Keratinocyte (primary cell): ENCODE measurements at regions not wholly inside any gene's neighbourhood (a gene's known extent, or its start where the extent isn't known, plus 50 kb on each side); places are given as distances from the start of the nearest gene placed in this dataset.

Source experiments
- DNase-seq: peaks from one replicate; pipeline ENCODE4 v3.0.0-alpha.2; 2011; ENCODE audit warnings: low read depth, missing footprints, low spot score
- FAIRE-seq: peaks from 2 replicates; lab custom pipeline; 2011; peaks lifted over from hg19 to GRCh38; lab: Jason Lieb, UNC
- H2AFZ ChIP-seq: 2 replicates; pipeline ENCODE4 v1.6.0; 2012; ENCODE audit warnings: low read length, control low read depth, inconsistent platforms; ENCODE audit not compliant: control insufficient read depth
- H3K27ac ChIP-seq: 2 replicates; pipeline ENCODE4 v1.5.1; 2011; ENCODE audit warnings: low read length; ENCODE audit not compliant: control insufficient read depth, insufficient read depth
- H3K27me3 ChIP-seq: 3 replicates; pipeline ENCODE4 v1.6.0; 2011; ENCODE audit warnings: low read length; ENCODE audit not compliant: control insufficient read depth, insufficient read depth; ENCODE audit errors: extremely low read depth
- H3K36me3 ChIP-seq, 2 experiments: 2 replicates in 1 of 2; 3 replicates in 1 of 2; pipeline ENCODE4 v1.5.1; 2011; ENCODE audit warnings: low read length in 2 of 2, mild to moderate bottlenecking in 1 of 2; ENCODE audit not compliant: control insufficient read depth in 2 of 2, insufficient read depth in 2 of 2; ENCODE audit errors: extremely low read depth in 1 of 2
- H3K4me1 ChIP-seq: 3 replicates; pipeline ENCODE4 v1.5.1; 2011; ENCODE audit warnings: low read length; ENCODE audit not compliant: control insufficient read depth, insufficient read depth; ENCODE audit errors: extremely low read depth
- H3K4me2 ChIP-seq: 3 replicates; pipeline ENCODE4 v1.6.0; 2011; ENCODE audit warnings: low read depth, low read length; ENCODE audit not compliant: control insufficient read depth, insufficient read depth; ENCODE audit errors: extremely low read depth
- H3K4me3 ChIP-seq, 3 experiments: fragments of 200-600 bp in 1 of 3; sonication (generic) in 1 of 3; 2 replicates in 2 of 3; 3 replicates in 1 of 3; pipeline ENCODE4 v1.5.1; 2011 to 2016; ENCODE audit warnings: low read length in 3 of 3, mild to moderate bottlenecking in 3 of 3, control low read depth in 2 of 3, inconsistent platforms in 1 of 3, low read depth in 1 of 3, mixed read lengths in 1 of 3, mixed run types in 1 of 3, moderate library complexity in 1 of 3; ENCODE audit not compliant: control insufficient read depth in 2 of 3, insufficient read depth in 2 of 3; ENCODE audit errors: extremely low read depth in 1 of 3
- H3K79me2 ChIP-seq: 2 replicates; pipeline ENCODE4 v1.6.0; 2012; ENCODE audit warnings: low read length; ENCODE audit not compliant: control insufficient read depth, insufficient read depth
- H3K9ac ChIP-seq: 3 replicates; pipeline ENCODE4 v1.6.0; 2011; ENCODE audit warnings: low read length; ENCODE audit not compliant: control insufficient read depth, insufficient read depth; ENCODE audit errors: extremely low read depth
- H3K9me1 ChIP-seq: 3 replicates; pipeline ENCODE4 v1.6.0; 2011; ENCODE audit warnings: low read length; ENCODE audit not compliant: control insufficient read depth, insufficient read depth; ENCODE audit errors: extremely low read depth
- H3K9me3 ChIP-seq: 2 replicates; pipeline ENCODE4 v1.5.1; 2012; ENCODE audit warnings: low read depth, low read length; ENCODE audit not compliant: control insufficient read depth
- H4K20me1 ChIP-seq: 3 replicates; pipeline ENCODE4 v1.6.0; 2011; ENCODE audit warnings: low read length; ENCODE audit not compliant: control insufficient read depth, insufficient read depth; ENCODE audit errors: extremely low read depth
- EZH2 ChIP-seq: IDR thresholded peaks from one replicate; pipeline ENCODE4 v1.6.1; 2012; ENCODE audit warnings: inconsistent platforms, mild to moderate bottlenecking, low read length, moderate library complexity
- dilution Hi-C: fragments of 300-500 bp; cut with MboI; formaldehyde crosslinking; loops from one replicate; pipeline ENCODE4 v1.7.0; 2020; ENCODE audit warnings: low sequenced_read_pairs; ENCODE audit not compliant: extremely low pct_ligation_motif_present
- TF ChIP-seq, protein P1 (sequence below), 3 experiments: IDR thresholded peaks in 1 of 3; conservative IDR thresholded peaks in 1 of 3; optimal IDR thresholded peaks in 1 of 3; 2 replicates in 2 of 3; 3 replicates in 1 of 3; pipeline versions ENCODE3 to v1.5.1; 2011; ENCODE audit warnings: low read length in 3 of 3, mild to moderate bottlenecking in 3 of 3, moderate library complexity in 2 of 3, control low read depth in 1 of 3, inconsistent platforms in 1 of 3; ENCODE audit not compliant: insufficient read depth in 2 of 3; ENCODE audit errors: extremely low read depth in 1 of 3

DNA sequence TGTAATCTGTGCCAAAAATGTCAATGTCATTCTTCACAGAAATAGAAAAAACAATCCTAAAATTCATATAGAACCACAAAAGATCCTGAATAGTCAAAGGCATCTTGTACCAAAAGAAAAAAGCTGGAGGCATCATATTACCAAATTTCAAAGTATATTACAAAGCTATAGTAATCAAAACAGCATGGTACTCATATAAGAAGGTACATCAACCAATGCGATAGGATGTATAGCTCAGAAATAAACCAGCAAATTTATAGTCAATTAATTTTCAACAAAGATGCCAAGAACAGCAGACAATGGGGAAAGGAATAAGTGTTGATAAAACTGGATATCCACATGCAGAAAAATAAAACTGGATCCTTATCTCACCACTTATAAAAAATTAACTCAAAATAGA lies 150.5 kb upstream of the PRICKLE2 start:
- Histone ChIP-seq H3K9me1 (no peaks in the 10 kb centered on the region), H2AFZ (no peak overlapping the region), H4K20me1 (no peaks in the 10 kb centered on the region), H3K36me3 (no peaks in the 10 kb centered on the region), H3K4me2 (no peak overlapping the region), H3K9me3 (peaks cover 2% of the 10 kb centered on the region), H3K79me2 (no peaks in the 10 kb centered on the region), H3K4me3 (no peak overlapping the region), H3K9ac (no peak overlapping the region), H3K27me3 (no peaks in the 10 kb centered on the region), H3K4me1 (no peaks in the 10 kb centered on the region), H3K27ac (no peak overlapping the region)
- TF ChIP-seq, protein P1, sequence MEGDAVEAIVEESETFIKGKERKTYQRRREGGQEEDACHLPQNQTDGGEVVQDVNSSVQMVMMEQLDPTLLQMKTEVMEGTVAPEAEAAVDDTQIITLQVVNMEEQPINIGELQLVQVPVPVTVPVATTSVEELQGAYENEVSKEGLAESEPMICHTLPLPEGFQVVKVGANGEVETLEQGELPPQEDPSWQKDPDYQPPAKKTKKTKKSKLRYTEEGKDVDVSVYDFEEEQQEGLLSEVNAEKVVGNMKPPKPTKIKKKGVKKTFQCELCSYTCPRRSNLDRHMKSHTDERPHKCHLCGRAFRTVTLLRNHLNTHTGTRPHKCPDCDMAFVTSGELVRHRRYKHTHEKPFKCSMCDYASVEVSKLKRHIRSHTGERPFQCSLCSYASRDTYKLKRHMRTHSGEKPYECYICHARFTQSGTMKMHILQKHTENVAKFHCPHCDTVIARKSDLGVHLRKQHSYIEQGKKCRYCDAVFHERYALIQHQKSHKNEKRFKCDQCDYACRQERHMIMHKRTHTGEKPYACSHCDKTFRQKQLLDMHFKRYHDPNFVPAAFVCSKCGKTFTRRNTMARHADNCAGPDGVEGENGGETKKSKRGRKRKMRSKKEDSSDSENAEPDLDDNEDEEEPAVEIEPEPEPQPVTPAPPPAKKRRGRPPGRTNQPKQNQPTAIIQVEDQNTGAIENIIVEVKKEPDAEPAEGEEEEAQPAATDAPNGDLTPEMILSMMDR (optimal IDR thresholded peaks at IDR 0.05 in 1 of 3, IDR thresholded peaks at IDR 0.05 in 1 of 3, conservative IDR thresholded peaks at IDR 0.05 in 1 of 3; ENCODE audit: extremely low read depth in 1 of 3, insufficient read depth in 2 of 3, low read length in 3 of 3), result no peak
- no peak for TF ChIP-seq EZH2
- dilution Hi-C loops, result no loop called here
- DNase-seq (no peak), FAIRE-seq (no peak)

DNA sequence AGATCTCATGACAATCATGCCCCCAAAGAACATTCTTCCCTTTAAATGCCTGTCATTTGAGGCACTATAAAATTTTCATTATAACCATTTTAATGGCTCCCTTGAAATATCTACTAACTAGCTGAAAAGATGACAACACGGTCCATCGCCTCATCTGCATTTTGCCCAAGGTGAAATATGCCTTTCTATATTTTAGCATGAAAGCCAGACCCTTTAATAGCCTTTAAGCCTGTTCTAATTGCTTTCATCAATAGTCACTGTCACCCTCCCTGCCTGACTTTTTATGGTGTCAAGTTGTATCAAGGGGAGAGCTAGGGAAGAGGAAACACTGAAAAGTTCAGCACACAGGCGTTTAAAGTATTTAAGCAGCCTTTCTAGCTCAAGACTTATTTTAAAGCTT lies 144.1 kb upstream of the PRICKLE2 start:
- no peak overlapping the region for H2AFZ ChIP-seq
- no peak for DNase-seq
- H3K4me3 ChIP-seq, result no peak overlapping the region
- H3K36me3 ChIP-seq, result no peaks in the 10 kb centered on the region
- no peaks in the 10 kb centered on the region for H3K9me1 ChIP-seq
- H3K27ac ChIP-seq, result no peak overlapping the region
- H3K79me2 ChIP-seq, result no peaks in the 10 kb centered on the region
- no peak overlapping the region for H3K9ac ChIP-seq
- H3K4me1 ChIP-seq, result no peaks in the 10 kb centered on the region
- dilution Hi-C loops, result no loop called here
- no peaks in the 10 kb centered on the region for H3K9me3 ChIP-seq
- no peak for FAIRE-seq
- TF ChIP-seq EZH2, result no peak
- TF ChIP-seq, protein P1 (optimal IDR thresholded peaks at IDR 0.05 in 1 of 3, IDR thresholded peaks at IDR 0.05 in 1 of 3, conservative IDR thresholded peaks at IDR 0.05 in 1 of 3; ENCODE audit: extremely low read depth in 1 of 3, insufficient read depth in 2 of 3, low read length in 3 of 3), result no peak
- no peaks in the 10 kb centered on the region for H4K20me1 ChIP-seq
- no peak overlapping the region for H3K4me2 ChIP-seq
- H3K27me3 ChIP-seq, result no peaks in the 10 kb centered on the region
